Right forelimb (tissue), 1 donor: ENCODE measurements at regions not wholly inside any gene's neighbourhood (a gene's known extent, or its start where the extent isn't known, plus 50 kb on each side); places are given as distances from the start of the nearest gene placed in this dataset.
"Not testable (repeated sequence)": the region's sequence is repeated elsewhere in the genome, so short reads cannot be mapped to it uniquely, and the experiment has no call there.

Experiments used
- DNase-seq: peaks from one replicate; pipeline ENCODE4 v3.0.0-alpha.2; 2018

- no peak for DNase-seq
Observed at GRCh38 chr15:54840621-54841398, 355.9 kb downstream of the RSL24D1 start.

GRCh38 chr15:54839379-54839778, 357.4 kb downstream of the RSL24D1 start:
- no peak for DNase-seq

GRCh38 chr15:54836052-54836795, 360.5 kb downstream of the RSL24D1 start:
- no peak for DNase-seq

- DNase-seq = no peak
Observed at GRCh38 chr15:54829821-54830220, 366.9 kb downstream of the RSL24D1 start.

GRCh38 chr15:54820811-54821210, 375.9 kb downstream of the RSL24D1 start:
- no peak for DNase-seq

GRCh38 chr15:54820098-54820497, 376.6 kb downstream of the RSL24D1 start:
- DNase-seq = no peak

GRCh38 chr15:54816401-54816800, 380.3 kb downstream of the RSL24D1 start:
- DNase-seq = no peak

- DNase-seq = no peak
Observed at GRCh38 chr15:54815556-54815955, 381.2 kb downstream of the RSL24D1 start.

GRCh38 chr15:54812383-54812782, 384.4 kb downstream of the RSL24D1 start:
- DNase-seq = no peak

GRCh38 chr15:54810496-54810895, 386.2 kb downstream of the RSL24D1 start:
- DNase-seq = no peak

GRCh38 chr15:54810031-54810430, 386.7 kb downstream of the RSL24D1 start:
- no peak for DNase-seq

- DNase-seq = no peak
Observed at GRCh38 chr15:54808321-54808720, 388.4 kb downstream of the RSL24D1 start.

- no peak for DNase-seq
Observed at GRCh38 chr15:54803987-54804386, 392.8 kb downstream of the RSL24D1 start.

GRCh38 chr15:54803134-54803808, 393.5 kb downstream of the RSL24D1 start:
- DNase-seq = no peak

GRCh38 chr15:54792526-54792925, 404.2 kb downstream of the RSL24D1 start:
- no peak for DNase-seq

GRCh38 chr15:54790693-54791092, 406.0 kb downstream of the RSL24D1 start:
- DNase-seq = no peak

- DNase-seq = no peak
Observed at GRCh38 chr15:54789376-54789775, 407.4 kb downstream of the RSL24D1 start.

GRCh38 chr15:54781220-54781619, 415.5 kb downstream of the RSL24D1 start:
- DNase-seq = not testable (repeated sequence)

- no peak for DNase-seq
Observed at GRCh38 chr15:54779271-54779670, 417.5 kb downstream of the RSL24D1 start.

- no peak for DNase-seq
Observed at GRCh38 chr15:54776410-54776809, 420.3 kb downstream of the RSL24D1 start.

GRCh38 chr15:54772663-54773062, 424.1 kb downstream of the RSL24D1 start:
- no peak for DNase-seq

- DNase-seq = not testable (repeated sequence)
Observed at GRCh38 chr15:54749461-54749860, 447.3 kb downstream of the RSL24D1 start.

GRCh38 chr15:54722342-54722986, 474.3 kb downstream of the RSL24D1 start:
- DNase-seq = no peak
